LNCAP (cell line): ENCODE measurements at regions not wholly inside any gene's neighbourhood (a gene's known extent, or its start where the extent isn't known, plus 50 kb on each side); places are given as distances from the start of the nearest gene placed in this dataset.

Experiments used
- TF ChIP-seq, protein P1 (sequence below): fragments of 450-650 bp; IDR thresholded peaks from 2 replicates; pipeline ENCODE4 v1.5.1; 2017; ENCODE audit warnings: mild to moderate bottlenecking

DNA sequence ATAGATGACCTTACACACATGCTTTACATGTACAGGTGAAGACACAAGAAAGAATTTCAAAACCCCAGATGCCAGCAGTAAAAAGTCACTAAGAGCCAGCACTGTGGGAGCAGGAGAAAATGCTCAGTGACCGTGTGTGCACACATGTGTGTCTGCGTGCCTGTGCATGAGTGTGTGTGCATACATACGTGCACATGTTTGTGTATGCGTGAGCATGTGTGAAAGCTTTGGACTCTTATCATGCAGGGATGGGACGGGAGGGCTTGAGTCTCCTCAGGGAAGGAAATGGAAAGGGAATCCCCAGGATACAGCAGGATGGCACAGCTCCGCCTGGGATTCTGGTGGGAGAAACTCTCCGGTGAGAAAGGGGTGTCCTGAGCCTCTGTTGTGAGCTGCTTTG lies 121.5 kb upstream of the B3GAT1 start:
- TF ChIP-seq, protein P1, sequence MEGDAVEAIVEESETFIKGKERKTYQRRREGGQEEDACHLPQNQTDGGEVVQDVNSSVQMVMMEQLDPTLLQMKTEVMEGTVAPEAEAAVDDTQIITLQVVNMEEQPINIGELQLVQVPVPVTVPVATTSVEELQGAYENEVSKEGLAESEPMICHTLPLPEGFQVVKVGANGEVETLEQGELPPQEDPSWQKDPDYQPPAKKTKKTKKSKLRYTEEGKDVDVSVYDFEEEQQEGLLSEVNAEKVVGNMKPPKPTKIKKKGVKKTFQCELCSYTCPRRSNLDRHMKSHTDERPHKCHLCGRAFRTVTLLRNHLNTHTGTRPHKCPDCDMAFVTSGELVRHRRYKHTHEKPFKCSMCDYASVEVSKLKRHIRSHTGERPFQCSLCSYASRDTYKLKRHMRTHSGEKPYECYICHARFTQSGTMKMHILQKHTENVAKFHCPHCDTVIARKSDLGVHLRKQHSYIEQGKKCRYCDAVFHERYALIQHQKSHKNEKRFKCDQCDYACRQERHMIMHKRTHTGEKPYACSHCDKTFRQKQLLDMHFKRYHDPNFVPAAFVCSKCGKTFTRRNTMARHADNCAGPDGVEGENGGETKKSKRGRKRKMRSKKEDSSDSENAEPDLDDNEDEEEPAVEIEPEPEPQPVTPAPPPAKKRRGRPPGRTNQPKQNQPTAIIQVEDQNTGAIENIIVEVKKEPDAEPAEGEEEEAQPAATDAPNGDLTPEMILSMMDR: no peak

DNA sequence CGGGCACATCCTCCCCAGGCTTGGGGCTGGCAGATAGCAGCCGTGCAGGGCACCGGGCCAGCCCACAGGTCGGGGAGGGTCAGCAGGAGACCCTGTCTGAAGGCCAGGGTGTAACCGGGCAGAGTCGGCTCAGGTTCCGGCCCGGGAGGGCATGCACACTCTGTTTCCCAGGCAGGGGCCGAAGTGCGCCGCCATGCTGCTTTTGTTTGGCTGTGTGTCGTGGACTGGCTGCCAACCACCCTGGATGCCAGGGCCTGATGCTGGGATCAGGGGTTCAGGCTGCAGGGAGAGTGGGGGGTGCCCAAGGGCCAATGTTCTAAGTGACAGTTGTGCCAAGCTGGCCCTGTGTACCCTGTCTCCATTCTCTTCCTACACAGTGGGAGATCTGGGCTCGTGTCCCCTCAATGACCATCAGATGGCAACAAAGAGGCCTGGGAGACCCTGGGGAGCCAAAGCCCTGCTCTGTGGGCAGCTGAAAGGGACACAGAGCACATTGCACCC lies 120.9 kb upstream of the B3GAT1 start:
- TF ChIP-seq, protein P1: no peak

DNA sequence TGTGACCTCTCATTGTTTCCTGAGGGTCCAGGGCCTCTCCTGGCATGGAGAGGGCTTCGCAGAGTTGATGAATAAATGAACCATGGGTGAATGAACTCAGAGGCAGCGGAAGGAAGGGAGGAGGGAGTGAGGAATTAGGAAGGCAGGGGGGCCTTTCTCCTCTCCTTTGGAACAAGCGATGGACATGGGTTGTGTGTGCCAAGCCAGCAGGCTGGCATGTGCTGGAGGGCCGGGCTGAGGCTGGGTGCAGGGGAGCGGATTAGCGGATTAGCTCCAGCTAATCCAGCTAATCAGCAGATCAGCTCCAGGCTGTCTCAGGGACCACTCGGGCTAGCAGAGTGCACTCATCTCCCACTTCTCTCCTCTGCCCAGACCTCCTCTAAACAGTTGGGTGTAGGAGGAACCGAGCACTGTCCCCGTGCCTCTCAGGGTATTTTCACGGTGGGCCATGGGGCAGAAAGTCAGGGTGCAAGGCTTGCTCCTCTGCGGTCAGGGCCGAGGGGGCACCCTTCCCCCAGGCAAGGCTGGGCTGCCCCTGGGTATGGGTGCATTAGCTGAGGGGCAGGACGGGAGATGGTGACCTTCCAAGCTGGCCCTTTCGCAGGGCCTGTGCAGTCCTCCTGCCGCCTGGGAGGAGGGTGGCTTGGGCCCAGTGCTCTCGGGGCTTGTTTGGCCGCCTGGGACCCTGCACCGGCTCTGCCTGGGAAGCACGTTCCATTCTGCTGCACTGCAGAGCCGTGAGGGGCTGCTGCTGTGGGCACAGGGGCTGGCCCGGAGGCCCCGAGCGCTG lies 120.3 kb upstream of the B3GAT1 start:
- TF ChIP-seq, protein P1: no peak

DNA sequence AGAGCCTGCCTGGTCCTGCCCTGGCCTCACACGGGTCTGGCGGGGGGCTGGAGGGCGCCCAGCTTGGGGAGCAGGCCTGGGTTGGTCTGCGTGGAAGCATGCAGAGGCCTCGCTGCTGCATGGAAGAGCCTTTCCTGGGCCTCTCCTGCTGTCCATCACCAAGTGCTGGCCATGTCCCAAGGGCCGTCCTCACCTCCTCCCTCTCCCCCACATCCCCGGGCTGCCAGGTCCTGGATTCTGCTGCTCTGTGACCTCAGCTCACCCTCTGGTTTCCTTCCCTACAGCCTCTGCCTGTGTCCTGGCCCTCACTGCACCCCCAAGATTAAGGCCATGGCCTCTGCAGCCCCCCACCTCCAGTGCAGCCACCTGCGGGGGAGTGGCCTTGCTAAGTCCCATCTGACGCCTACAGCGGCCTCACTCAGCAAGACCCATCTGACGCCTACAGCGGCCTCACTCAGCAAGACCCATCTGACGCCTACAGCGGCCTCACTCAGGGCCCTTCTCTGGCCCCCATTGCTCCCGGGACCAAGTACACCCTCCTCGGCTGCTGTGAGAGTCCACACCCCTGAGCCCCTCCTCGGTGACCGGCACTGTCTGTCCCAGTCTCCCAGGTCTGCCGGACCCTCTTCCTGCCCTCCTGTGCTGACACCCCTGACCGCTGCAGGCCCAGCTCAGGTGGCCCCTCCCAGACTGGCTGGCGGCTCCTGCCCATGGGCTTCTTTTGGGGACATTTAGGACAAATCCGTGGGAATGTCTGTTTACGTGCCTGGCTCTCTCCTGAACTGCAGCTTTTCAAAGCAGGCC lies 119.5 kb upstream of the B3GAT1 start:
- TF ChIP-seq, protein P1: no peak

DNA sequence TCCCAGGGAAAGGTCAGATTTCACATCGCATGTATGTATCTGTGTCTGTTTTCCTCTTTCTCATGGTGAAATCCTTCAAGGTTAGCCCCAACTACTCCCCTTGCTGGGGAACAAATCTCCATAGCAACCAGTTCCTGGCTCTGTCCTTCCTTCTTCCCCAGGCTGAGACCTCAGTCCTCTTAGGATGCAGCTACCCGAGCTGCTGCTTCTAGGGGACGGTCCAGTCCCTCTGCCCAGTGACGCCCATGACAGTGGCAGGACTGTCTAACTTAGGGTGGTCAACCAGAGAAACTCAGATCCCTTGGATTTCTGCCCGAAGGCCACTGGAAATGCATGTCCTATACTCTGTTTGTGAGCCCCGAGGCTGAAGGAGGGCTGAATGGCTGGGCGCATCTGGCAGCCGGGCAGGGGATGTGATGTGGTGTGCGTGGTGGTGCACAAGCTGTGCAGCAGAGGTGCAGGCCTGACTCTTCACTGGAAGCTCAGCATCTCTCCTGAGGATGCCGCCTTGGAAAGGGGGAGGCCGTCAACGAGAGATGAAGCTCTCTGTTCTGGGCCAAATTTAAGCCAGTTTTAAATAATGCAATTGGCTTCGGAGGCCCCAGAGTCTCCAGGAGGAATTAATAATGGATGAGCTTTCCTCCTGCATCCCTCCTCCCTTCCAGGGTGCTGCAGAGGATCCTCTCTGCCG lies 118.7 kb upstream of the B3GAT1 start:
- TF ChIP-seq, protein P1: no peak

DNA sequence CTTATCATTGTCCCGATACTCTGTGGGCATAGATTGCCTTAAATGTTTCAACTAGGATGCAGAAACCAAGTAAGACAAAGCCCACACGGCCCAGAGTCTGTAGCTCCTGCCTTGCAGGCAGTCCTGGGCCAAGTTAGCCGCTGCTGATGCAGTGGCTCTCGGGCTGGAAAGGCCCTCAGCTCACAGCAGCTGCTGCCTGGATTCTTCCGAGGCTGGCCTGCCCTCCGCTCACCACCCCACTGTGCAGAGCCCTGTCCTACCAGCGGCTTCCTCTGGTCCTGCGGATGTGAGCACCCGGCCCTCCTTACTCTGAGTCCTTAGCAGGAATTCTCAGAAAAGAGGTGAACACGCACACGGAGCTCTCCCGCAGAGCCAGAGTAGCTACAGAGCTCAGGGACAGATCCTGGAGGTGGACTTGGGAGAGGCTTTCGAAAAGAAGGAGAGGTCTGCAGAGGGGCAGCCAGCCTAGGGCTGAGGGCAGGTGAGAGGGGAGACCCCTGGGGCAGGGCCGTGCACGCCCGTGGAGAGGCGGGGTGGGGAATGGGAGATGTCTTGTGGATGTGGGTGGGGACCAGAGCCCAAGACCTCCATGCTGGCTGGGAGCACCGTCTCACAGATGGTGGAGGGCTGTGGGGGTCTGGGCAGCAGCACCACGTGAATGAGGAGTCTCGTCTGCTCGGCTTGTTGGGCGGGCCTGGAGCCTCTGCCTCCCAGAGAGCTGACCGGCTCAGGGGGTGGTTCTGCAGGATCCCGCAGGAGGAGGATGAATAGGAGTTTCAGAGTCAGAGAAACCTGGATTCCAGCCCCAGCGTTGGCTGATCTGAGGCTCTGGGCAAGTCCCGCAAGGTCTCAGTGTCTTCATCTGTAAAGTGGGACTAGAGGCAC lies 117.4 kb upstream of the B3GAT1 start:
- TF ChIP-seq, protein P1: no peak
